SH-SY5Y (cell line): ENCODE measurements at regions not wholly inside any gene's neighbourhood (a gene's known extent, or its start where the extent isn't known, plus 50 kb on each side); places are given as distances from the start of the nearest gene placed in this dataset.

Experiments
- GATA2 ChIP-seq: IDR thresholded peaks from 2 replicates; pipeline ENCODE4 v1.6.1; 2011; ENCODE audit warnings: mild to moderate bottlenecking, low read depth, low read length
- GATA3 ChIP-seq: IDR thresholded peaks from 2 replicates; pipeline ENCODE4 v1.6.1; 2011; ENCODE audit warnings: low read depth, mild to moderate bottlenecking, low read length, moderate library complexity

- TF ChIP-seq GATA2 (no peak), GATA3 (no peak)
Observed at GRCh38 chr4:19575924-19576323, 675.8 kb upstream of the SLIT2 start.
